ENCODE measurements at regions not wholly inside any gene's neighbourhood (a gene's known extent, or its start where the extent isn't known, plus 50 kb on each side); places are given as distances from the start of the nearest gene placed in this dataset.

DNA sequence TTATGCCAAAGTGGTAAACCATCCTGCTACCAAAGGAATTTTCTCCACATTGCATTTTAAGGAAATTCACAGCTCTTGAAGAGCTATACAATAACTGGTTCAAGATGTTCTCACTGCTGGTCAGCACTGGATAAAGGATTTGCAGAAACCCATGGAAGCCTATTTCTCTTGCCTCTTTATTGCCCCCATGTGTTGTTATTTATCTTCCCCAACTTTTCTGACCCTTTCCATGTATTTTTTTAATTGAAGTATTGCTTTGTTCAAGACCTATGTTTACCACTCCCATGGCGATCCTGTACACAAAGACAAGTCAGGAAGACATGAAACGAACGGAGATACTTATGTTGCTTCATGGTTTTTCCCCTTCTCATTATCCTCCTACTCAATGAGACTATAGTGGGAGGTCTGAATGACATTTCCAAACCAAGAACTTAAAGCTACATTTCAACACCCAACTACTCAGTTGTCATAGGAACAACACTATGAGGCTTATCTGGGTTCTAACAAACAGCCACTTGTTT lies 566.4 kb upstream of the DIPK2B start:
- H3K27ac ChIP-seq (ENCODE audit: low read depth in 1 of 2, low read length in 1 of 2) = no peak overlapping the region
- 14% methylated on average over 3 of the region's 3 CpGs for WGBS
- H3K36me3 ChIP-seq (ENCODE audit: control insufficient read depth in 2 of 2, insufficient read depth in 2 of 2, low read length in 1 of 2) = no peaks in the 10 kb centered on the region
- peaks cover 4 to 8% of the 10 kb centered on the region in 2 donors for H3K4me1 ChIP-seq (ENCODE audit: control insufficient read depth in 2 of 2, insufficient read depth in 2 of 2, low read length in 2 of 2)
- H3K4me3 ChIP-seq (ENCODE audit: low read length in 2 of 2) = no peak overlapping the region
- peak in 1 of 9 donors; percentile 23 for DNase-seq (ENCODE audit: low read depth in 6 of 9, low spot score in 9 of 9)
- no peaks in the 10 kb centered on the region for H3K27me3 ChIP-seq (ENCODE audit: control insufficient read depth in 2 of 2, insufficient read depth in 1 of 2, low read length in 1 of 2)
- H3K9me3 ChIP-seq (ENCODE audit: control insufficient read depth in 2 of 2, insufficient read depth in 1 of 2, low read length in 1 of 2) = no peaks in the 10 kb centered on the region

GRCh38 chrX:45765767-45766166 lies 565.1 kb upstream of the DIPK2B start:
- DNase-seq (ENCODE audit: low read depth in 6 of 9, low spot score in 9 of 9) = no peak
- H3K36me3 ChIP-seq (ENCODE audit: control insufficient read depth in 2 of 2, insufficient read depth in 2 of 2, low read length in 1 of 2) = no peaks in the 10 kb centered on the region
- 65% methylated on average over 4 of the region's 4 CpGs for WGBS
- peaks cover 3 to 4% of the 10 kb centered on the region in 2 donors for H3K4me1 ChIP-seq (ENCODE audit: control insufficient read depth in 2 of 2, insufficient read depth in 2 of 2, low read length in 2 of 2)
- no peak overlapping the region for H3K27ac ChIP-seq (ENCODE audit: low read depth in 1 of 2, low read length in 1 of 2)
- H3K9me3 ChIP-seq (ENCODE audit: control insufficient read depth in 2 of 2, insufficient read depth in 1 of 2, low read length in 1 of 2) = no peaks in the 10 kb centered on the region
- H3K4me3 ChIP-seq (ENCODE audit: low read length in 2 of 2) = no peak overlapping the region
- no peaks in the 10 kb centered on the region for H3K27me3 ChIP-seq (ENCODE audit: control insufficient read depth in 2 of 2, insufficient read depth in 1 of 2, low read length in 1 of 2)

GRCh38 chrX:45765281-45765680 lies 564.6 kb upstream of the DIPK2B start:
- Histone ChIP-seq H3K4me1 (ENCODE audit: control insufficient read depth in 2 of 2, insufficient read depth in 2 of 2, low read length in 2 of 2) (peaks cover 2 to 4% of the 10 kb centered on the region in 2 donors), H3K27me3 (ENCODE audit: control insufficient read depth in 2 of 2, insufficient read depth in 1 of 2, low read length in 1 of 2) (no peaks in the 10 kb centered on the region), H3K4me3 (ENCODE audit: low read length in 2 of 2) (no peak overlapping the region), H3K27ac (ENCODE audit: low read depth in 1 of 2, low read length in 1 of 2) (no peak overlapping the region), H3K9me3 (ENCODE audit: control insufficient read depth in 2 of 2, insufficient read depth in 1 of 2, low read length in 1 of 2) (no peaks in the 10 kb centered on the region), H3K36me3 (ENCODE audit: control insufficient read depth in 2 of 2, insufficient read depth in 2 of 2, low read length in 1 of 2) (no peaks in the 10 kb centered on the region)
- no peak for DNase-seq (ENCODE audit: low read depth in 6 of 9, low spot score in 9 of 9)
- WGBS = 23% methylated on average over 1 of the region's 1 CpG

GRCh38 chrX:45762699-45763647 lies 562.3 kb upstream of the DIPK2B start:
- H3K27ac ChIP-seq (ENCODE audit: low read depth in 1 of 2, low read length in 1 of 2) = peak overlapping the region in 1 of 2 donors; percentile 50
- no peak for DNase-seq (ENCODE audit: low read depth in 6 of 9, low spot score in 9 of 9)
- no peaks in the 10 kb centered on the region for H3K9me3 ChIP-seq (ENCODE audit: control insufficient read depth in 2 of 2, insufficient read depth in 1 of 2, low read length in 1 of 2)
- H3K4me3 ChIP-seq (ENCODE audit: low read length in 2 of 2) = no peak overlapping the region
- H3K27me3 ChIP-seq (ENCODE audit: control insufficient read depth in 2 of 2, insufficient read depth in 1 of 2, low read length in 1 of 2) = no peaks in the 10 kb centered on the region
- H3K36me3 ChIP-seq (ENCODE audit: control insufficient read depth in 2 of 2, insufficient read depth in 2 of 2, low read length in 1 of 2) = no peaks in the 10 kb centered on the region
- peaks cover 8 to 10% of the 10 kb centered on the region in 2 donors for H3K4me1 ChIP-seq (ENCODE audit: control insufficient read depth in 2 of 2, insufficient read depth in 2 of 2, low read length in 2 of 2)
- WGBS = 83% methylated on average over 6 of the region's 6 CpGs

DNA sequence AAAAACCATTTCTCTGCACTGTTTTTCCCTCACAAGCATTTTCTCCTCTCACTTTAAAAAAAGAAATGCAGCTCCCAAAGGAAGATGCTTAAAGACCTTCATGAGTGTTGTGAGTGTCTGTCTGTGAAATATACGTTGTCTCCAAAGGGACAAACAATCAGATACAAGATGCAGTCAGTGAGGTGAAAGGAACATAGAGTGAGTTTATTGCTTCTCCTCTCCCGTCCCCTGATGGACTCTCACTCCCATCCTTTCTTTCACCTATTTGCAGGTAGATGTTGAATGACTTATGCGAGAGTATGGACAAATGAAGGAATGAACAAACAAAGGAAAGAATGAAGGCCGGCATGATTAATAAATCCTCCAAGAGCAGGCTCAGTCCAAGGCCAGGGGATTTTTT lies 561.2 kb upstream of the DIPK2B start:
- H3K36me3 ChIP-seq (ENCODE audit: control insufficient read depth in 2 of 2, insufficient read depth in 2 of 2, low read length in 1 of 2) = no peaks in the 10 kb centered on the region
- WGBS = 96% methylated on average over 4 of the region's 4 CpGs
- peaks cover 5 to 10% of the 10 kb centered on the region in 2 donors for H3K4me1 ChIP-seq (ENCODE audit: control insufficient read depth in 2 of 2, insufficient read depth in 2 of 2, low read length in 2 of 2)
- H3K27me3 ChIP-seq (ENCODE audit: control insufficient read depth in 2 of 2, insufficient read depth in 1 of 2, low read length in 1 of 2) = no peaks in the 10 kb centered on the region
- no peak overlapping the region for H3K27ac ChIP-seq (ENCODE audit: low read depth in 1 of 2, low read length in 1 of 2)
- no peak overlapping the region for H3K4me3 ChIP-seq (ENCODE audit: low read length in 2 of 2)
- H3K9me3 ChIP-seq (ENCODE audit: control insufficient read depth in 2 of 2, insufficient read depth in 1 of 2, low read length in 1 of 2) = no peaks in the 10 kb centered on the region
- DNase-seq (ENCODE audit: low read depth in 6 of 9, low spot score in 9 of 9) = no peak

- no peaks in the 10 kb centered on the region for H3K27me3 ChIP-seq (ENCODE audit: control insufficient read depth in 2 of 2, insufficient read depth in 1 of 2, low read length in 1 of 2)
- no peaks in the 10 kb centered on the region for H3K9me3 ChIP-seq (ENCODE audit: control insufficient read depth in 2 of 2, insufficient read depth in 1 of 2, low read length in 1 of 2)
- WGBS = 85% methylated on average over 10 of the region's 10 CpGs
- H3K4me1 ChIP-seq (ENCODE audit: control insufficient read depth in 2 of 2, insufficient read depth in 2 of 2, low read length in 2 of 2) = peaks cover 4 to 10% of the 10 kb centered on the region in 2 donors
- H3K27ac ChIP-seq (ENCODE audit: low read depth in 1 of 2, low read length in 1 of 2) = no peak overlapping the region
- H3K36me3 ChIP-seq (ENCODE audit: control insufficient read depth in 2 of 2, insufficient read depth in 2 of 2, low read length in 1 of 2) = no peaks in the 10 kb centered on the region
- no peak for DNase-seq (ENCODE audit: low read depth in 6 of 9, low spot score in 9 of 9)
- H3K4me3 ChIP-seq (ENCODE audit: low read length in 2 of 2) = no peak overlapping the region
These were observed 559.6 kb upstream of the DIPK2B start for GRCh38 chrX:45760187-45760742.

DNA sequence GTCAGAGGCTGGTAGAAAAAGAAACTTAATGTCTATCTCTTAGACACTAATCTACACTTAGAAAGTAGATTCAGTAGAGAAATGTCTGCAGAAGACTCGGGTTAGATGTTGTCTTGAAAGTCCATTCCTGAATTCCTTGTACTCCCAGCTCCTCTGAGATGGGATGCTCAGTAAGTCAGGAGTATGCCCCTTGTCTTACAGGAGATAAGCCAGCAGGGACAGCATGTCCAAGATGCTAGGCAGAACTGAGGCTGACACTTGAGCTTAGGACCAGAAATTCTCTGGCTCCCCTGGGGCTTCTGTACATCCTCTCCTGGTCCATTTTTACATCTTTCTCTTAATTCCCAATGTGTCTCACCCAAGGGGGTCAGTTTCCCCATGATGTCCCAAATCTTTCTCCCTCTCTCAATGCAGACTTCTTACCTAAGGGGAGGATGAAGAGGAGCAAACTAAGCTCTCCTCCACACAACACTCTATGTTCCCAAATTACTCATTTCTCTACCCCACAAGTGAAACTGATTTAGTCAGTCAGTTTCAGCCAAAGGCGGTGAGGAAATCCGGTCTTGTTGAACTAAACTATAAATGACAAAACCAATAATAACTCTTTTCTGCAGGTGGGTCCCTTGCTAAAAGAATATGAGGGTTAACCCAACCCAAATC lies 558.2 kb upstream of the DIPK2B start:
- no peaks in the 10 kb centered on the region for H3K36me3 ChIP-seq (ENCODE audit: control insufficient read depth in 2 of 2, insufficient read depth in 2 of 2, low read length in 1 of 2)
- H3K27ac ChIP-seq (ENCODE audit: low read depth in 1 of 2, low read length in 1 of 2) = peak overlapping the region in 1 of 2 donors; percentile 42
- peak in 1 of 9 donors; percentile 37 for DNase-seq (ENCODE audit: low read depth in 6 of 9, low spot score in 9 of 9)
- H3K27me3 ChIP-seq (ENCODE audit: control insufficient read depth in 2 of 2, insufficient read depth in 1 of 2, low read length in 1 of 2) = no peaks in the 10 kb centered on the region
- H3K4me3 ChIP-seq (ENCODE audit: low read length in 2 of 2) = no peak overlapping the region
- H3K9me3 ChIP-seq (ENCODE audit: control insufficient read depth in 2 of 2, insufficient read depth in 1 of 2, low read length in 1 of 2) = no peaks in the 10 kb centered on the region
- 11% methylated on average over 3 of the region's 3 CpGs for WGBS
- H3K4me1 ChIP-seq (ENCODE audit: control insufficient read depth in 2 of 2, insufficient read depth in 2 of 2, low read length in 2 of 2) = peaks cover 6 to 15% of the 10 kb centered on the region in 2 donors

DNA sequence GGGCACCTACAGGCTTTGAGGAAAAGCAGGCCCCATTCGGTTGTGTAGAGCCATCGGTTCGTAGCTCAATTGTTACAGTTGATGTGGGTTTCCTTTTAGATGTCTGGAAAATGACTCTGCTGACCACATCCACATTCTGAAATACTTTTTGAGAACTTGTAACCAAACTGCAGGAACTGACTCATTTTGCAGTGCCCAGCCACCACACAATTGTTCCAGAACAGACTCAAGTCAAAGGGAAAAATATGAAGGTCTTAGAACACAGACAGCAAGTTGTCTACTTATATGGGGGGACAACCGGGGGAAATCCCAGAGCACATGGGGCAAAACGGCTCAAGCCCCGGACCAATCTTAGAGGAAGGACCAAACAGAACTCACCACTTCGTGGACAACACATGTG lies 557.6 kb upstream of the DIPK2B start:
- Histone ChIP-seq H3K9me3 (ENCODE audit: control insufficient read depth in 2 of 2, insufficient read depth in 1 of 2, low read length in 1 of 2) (no peaks in the 10 kb centered on the region), H3K27me3 (ENCODE audit: control insufficient read depth in 2 of 2, insufficient read depth in 1 of 2, low read length in 1 of 2) (no peaks in the 10 kb centered on the region), H3K36me3 (ENCODE audit: control insufficient read depth in 2 of 2, insufficient read depth in 2 of 2, low read length in 1 of 2) (no peaks in the 10 kb centered on the region), H3K4me3 (ENCODE audit: low read length in 2 of 2) (no peak overlapping the region), H3K27ac (ENCODE audit: low read depth in 1 of 2, low read length in 1 of 2) (peak overlapping the region in 1 of 2 donors; percentile 42), H3K4me1 (ENCODE audit: control insufficient read depth in 2 of 2, insufficient read depth in 2 of 2, low read length in 2 of 2) (peaks cover 8 to 20% of the 10 kb centered on the region in 2 donors)
- peak in 1 of 9 donors; percentile 34 for DNase-seq (ENCODE audit: low read depth in 6 of 9, low spot score in 9 of 9)
- 16% methylated on average over 7 of the region's 7 CpGs for WGBS

DNA sequence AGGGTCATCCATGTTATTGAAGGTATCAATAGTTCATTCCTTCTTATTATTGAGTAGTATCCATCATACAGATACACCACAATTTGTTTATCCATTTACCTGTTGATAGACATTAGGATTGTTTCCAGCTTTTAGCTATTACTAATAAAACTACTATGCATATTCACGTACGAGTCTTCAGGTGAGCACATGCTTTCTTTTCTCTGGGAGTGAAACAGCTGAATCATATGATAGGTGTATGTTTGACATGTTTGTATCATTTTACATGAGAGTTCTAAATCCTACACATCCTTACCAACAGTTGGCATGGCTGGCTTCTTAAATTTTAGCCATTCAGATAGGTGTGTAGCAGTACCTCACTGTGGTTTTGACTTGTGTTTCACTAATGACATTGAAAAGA lies 556.6 kb upstream of the DIPK2B start:
- no peaks in the 10 kb centered on the region for H3K36me3 ChIP-seq (ENCODE audit: control insufficient read depth in 2 of 2, insufficient read depth in 2 of 2, low read length in 1 of 2)
- no peaks in the 10 kb centered on the region for H3K9me3 ChIP-seq (ENCODE audit: control insufficient read depth in 2 of 2, insufficient read depth in 1 of 2, low read length in 1 of 2)
- peaks cover 8 to 21% of the 10 kb centered on the region in 2 donors for H3K4me1 ChIP-seq (ENCODE audit: control insufficient read depth in 2 of 2, insufficient read depth in 2 of 2, low read length in 2 of 2)
- no peak for DNase-seq (ENCODE audit: low read depth in 6 of 9, low spot score in 9 of 9)
- 95% methylated on average over 2 of the region's 2 CpGs for WGBS
- no peak overlapping the region for H3K4me3 ChIP-seq (ENCODE audit: low read length in 2 of 2)
- no peaks in the 10 kb centered on the region for H3K27me3 ChIP-seq (ENCODE audit: control insufficient read depth in 2 of 2, insufficient read depth in 1 of 2, low read length in 1 of 2)
- H3K27ac ChIP-seq (ENCODE audit: low read depth in 1 of 2, low read length in 1 of 2) = no peak overlapping the region

Measured in thymus (tissue), 11 donors.